Spleen (tissue), 11 donors: ENCODE measurements at regions not wholly inside any gene's neighbourhood (a gene's known extent, or its start where the extent isn't known, plus 50 kb on each side); places are given as distances from the start of the nearest gene placed in this dataset.

ENCODE experiments used
- DNase-seq: peaks from one replicate; pipeline ENCODE4 v3.0.0-alpha.2; 2020
- H3K27ac ChIP-seq, 8 donors: fragments of 200-600 bp; sonication (generic) in 7 of 8; 1 replicate in 4 of 8; 2 replicates in 4 of 8; pipeline versions ENCODE4 v1.5.0 to v1.8.0; 2016 to 2021; ENCODE audit warnings: inconsistent platforms in 4 of 8, mild to moderate bottlenecking in 4 of 8, moderate library complexity in 1 of 8
- H3K27me3 ChIP-seq, 7 donors: fragments of 200-600 bp; sonication (generic) in 6 of 7; replicated peaks in 1 of 7; 1 replicate in 4 of 7; 2 replicates in 3 of 7; pipeline versions ENCODE4 v1.5.0 to v1.8.0; 2016 to 2021; ENCODE audit warnings: inconsistent platforms in 3 of 7, mild to moderate bottlenecking in 1 of 7
- H3K36me3 ChIP-seq, 6 donors: fragments of 200-600 bp; sonication (generic) in 5 of 6; 1 replicate in 4 of 6; 2 replicates in 2 of 6; pipeline versions ENCODE4 v1.5.0 to v1.8.0; 2016 to 2021; ENCODE audit warnings: inconsistent platforms in 2 of 6
- H3K4me1 ChIP-seq, 6 donors: fragments of 200-600 bp; sonication (generic) in 5 of 6; 1 replicate in 3 of 6; 2 replicates in 3 of 6; pipeline versions ENCODE4 v1.5.0 to v1.8.0; 2016 to 2021; ENCODE audit warnings: inconsistent platforms in 3 of 6
- H3K4me3 ChIP-seq, 8 donors: fragments of 200-600 bp; sonication (generic) in 7 of 8; 1 replicate in 4 of 8; 2 replicates in 4 of 8; pipeline versions ENCODE4 v1.5.0 to v1.8.0; 2016 to 2021; ENCODE audit warnings: inconsistent platforms in 4 of 8, mild to moderate bottlenecking in 4 of 8, moderate library complexity in 2 of 8
- H3K9me3 ChIP-seq, 8 donors: fragments of 200-600 bp; sonication (generic) in 7 of 8; 1 replicate in 4 of 8; 2 replicates in 4 of 8; pipeline versions ENCODE4 v1.5.0 to v1.8.0; 2016 to 2021; ENCODE audit warnings: inconsistent platforms in 4 of 8
- CTCF ChIP-seq, 11 experiments: fragments of 200-600 bp in 7 of 11; fragments of 450-650 bp in 4 of 11; sonication (generic) in 4 of 11; IDR thresholded peaks in 8 of 11; conservative IDR thresholded peaks in 3 of 11; 1 replicate in 7 of 11; 2 replicates in 4 of 11; pipeline versions ENCODE4 v1.4.0 to v1.8.0; 2016 to 2021; ENCODE audit warnings: antibody characterized with exemption in 11 of 11, inconsistent platforms in 4 of 11, mild to moderate bottlenecking in 1 of 11
- POLR2A ChIP-seq, 3 donors: fragments of 450-650 bp; IDR thresholded peaks; one replicate each; pipeline ENCODE4 v1.5.1; 2017; ENCODE audit warnings: antibody characterized with exemption in 3 of 3, mild to moderate bottlenecking in 1 of 3
- POLR2AphosphoS5 ChIP-seq, 3 donors: sonication (generic); formaldehyde crosslinking; IDR thresholded peaks; one replicate each; pipeline ENCODE4 v1.5.1; 2017; ENCODE audit warnings: antibody characterized with exemption in 3 of 3
- WGBS, 5 donors: extraction: QIAGEN DNeasy Blood & Tissue Kit in 3 of 5; methylation state at CpG; one replicate each; pipeline versions ENCODE4 v1.1.5 to v1.1.7; 2013 to 2018; 5-methylcytosine and 5-hydroxymethylcytosine counted together
- intact Hi-C: fragments of 100-400 bp; cut with DNase I; formaldehyde crosslinking; loops from one replicate; pipeline ENCODE4 v1.15.0; 2023; ENCODE audit warnings: low total_unique reads
- donor health status: healthy with polysubstance abuse.
- donor health status: DM: no; HTN: no; CAD: no; lungs with moderate emphysema.
- donor health status: DM: no; HTN: no; CAD: no.
- donor health status: Bipolar disorder and iron deficiency.
- donor health status: healthy.
- donor health status: DM: no; HTN: no; CAD: no.
- donor health status: DM: yes; HTN: yes; CAD: no.

DNA sequence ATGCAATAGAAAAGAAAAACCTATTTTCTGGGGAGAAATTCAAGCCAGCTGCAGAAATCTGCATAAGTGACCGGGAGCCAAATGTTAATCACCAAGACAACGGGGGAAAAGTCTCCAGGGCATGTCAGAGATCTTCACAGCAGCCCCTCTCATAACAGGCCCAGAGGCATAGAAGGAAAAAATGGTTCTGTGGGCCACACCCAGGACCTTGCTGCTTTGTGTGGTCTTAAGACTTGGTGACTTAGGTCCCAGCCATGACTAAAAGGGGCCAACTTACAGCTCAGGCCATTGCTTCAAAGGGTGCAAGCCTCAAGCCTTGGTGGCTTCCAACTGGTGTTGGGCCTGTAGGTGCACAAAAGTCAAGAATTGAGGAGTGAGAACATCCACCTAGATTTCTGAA, 2847.6 kb upstream of the PCDH20 start:
- DNase-seq, result no peak
- H3K4me1 ChIP-seq, result no peaks in the 10 kb centered on the region
- peaks cover 0 to 26% (median 15%) of the 10 kb centered on the region in 8 donors for H3K9me3 ChIP-seq
- WGBS, 5 donors, result 53 to 80% (median 60%) methylated on average over 2 of the region's 2 CpGs
- intact Hi-C loops, result no loop called here
- H3K27ac ChIP-seq, result no peak overlapping the region
- TF ChIP-seq POLR2A (IDR thresholded peaks at IDR 0.05), result no peak
- no peak for TF ChIP-seq CTCF (IDR thresholded peaks at IDR 0.05 in 8 of 11, conservative IDR thresholded peaks at IDR 0.05 in 3 of 11)
- TF ChIP-seq POLR2AphosphoS5 (IDR thresholded peaks at IDR 0.05), result no peak
- no peak overlapping the region for H3K4me3 ChIP-seq
- H3K36me3 ChIP-seq, result no peaks in the 10 kb centered on the region
- H3K27me3 ChIP-seq, result no peaks in the 10 kb centered on the region

DNA sequence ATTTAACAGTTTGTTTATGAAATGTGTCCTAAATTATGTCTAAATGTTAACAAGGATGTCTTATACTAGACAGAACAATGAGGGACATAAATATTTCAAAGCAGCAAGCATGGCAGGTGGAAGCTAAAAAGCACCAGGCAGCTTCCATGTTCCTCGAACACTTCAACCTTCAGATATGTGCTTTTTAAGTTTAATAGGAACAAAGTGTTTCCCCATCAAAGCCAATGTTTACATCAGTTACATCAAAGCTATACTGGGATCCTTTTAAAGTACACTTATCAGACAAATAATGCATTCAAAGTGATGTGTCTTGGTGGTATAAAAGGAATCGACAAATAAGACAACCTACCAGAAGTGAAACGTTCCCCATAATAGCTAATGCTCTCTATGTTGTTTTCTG, 2841.1 kb upstream of the PCDH20 start:
- Histone ChIP-seq H3K9me3 (peaks cover 0 to 12% (median 3%) of the 10 kb centered on the region in 8 donors), H3K27ac (no peak overlapping the region), H3K4me1 (no peaks in the 10 kb centered on the region), H3K27me3 (no peaks in the 10 kb centered on the region), H3K36me3 (no peaks in the 10 kb centered on the region), H3K4me3 (no peak overlapping the region)
- intact Hi-C loops, result no loop called here
- 61 to 76% (median 70%) methylated on average over 3 of the region's 3 CpGs for WGBS, 5 donors
- TF ChIP-seq CTCF (IDR thresholded peaks at IDR 0.05 in 8 of 11, conservative IDR thresholded peaks at IDR 0.05 in 3 of 11), result no peak
- no peak for TF ChIP-seq POLR2A (IDR thresholded peaks at IDR 0.05)
- TF ChIP-seq POLR2AphosphoS5 (IDR thresholded peaks at IDR 0.05), result no peak
- DNase-seq, result no peak

DNA sequence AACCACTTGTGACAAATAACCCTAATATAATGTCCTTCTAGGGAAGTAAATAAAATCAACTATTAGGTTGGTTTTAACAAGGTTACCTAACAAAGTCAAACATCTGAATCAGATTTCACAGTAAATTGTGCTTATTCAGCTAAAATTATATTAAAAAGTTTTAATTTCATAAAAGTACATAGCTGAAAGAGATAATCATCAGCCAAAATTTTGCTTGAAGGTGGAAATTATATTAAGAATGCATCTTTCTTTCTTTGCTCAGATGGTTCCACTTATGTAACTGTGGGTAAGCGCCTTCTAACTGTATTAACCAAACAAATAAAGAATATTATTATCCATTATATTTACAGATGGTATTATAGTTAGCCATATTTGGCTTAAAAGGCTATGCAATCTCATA, 2840.3 kb upstream of the PCDH20 start:
- Histone ChIP-seq H3K27ac (no peak overlapping the region), H3K4me1 (no peaks in the 10 kb centered on the region), H3K4me3 (no peak overlapping the region), H3K27me3 (no peaks in the 10 kb centered on the region), H3K36me3 (no peaks in the 10 kb centered on the region), H3K9me3 (peaks cover 0 to 20% (median 10%) of the 10 kb centered on the region in 8 donors)
- no peak for DNase-seq
- TF ChIP-seq POLR2A (IDR thresholded peaks at IDR 0.05) (no peak), POLR2AphosphoS5 (IDR thresholded peaks at IDR 0.05) (no peak), CTCF (IDR thresholded peaks at IDR 0.05 in 8 of 11, conservative IDR thresholded peaks at IDR 0.05 in 3 of 11) (no peak)
- 76 to 94% (median 86%) methylated on average over 1 of the region's 1 CpG for WGBS, 5 donors
- intact Hi-C loops, result no loop called here

DNA sequence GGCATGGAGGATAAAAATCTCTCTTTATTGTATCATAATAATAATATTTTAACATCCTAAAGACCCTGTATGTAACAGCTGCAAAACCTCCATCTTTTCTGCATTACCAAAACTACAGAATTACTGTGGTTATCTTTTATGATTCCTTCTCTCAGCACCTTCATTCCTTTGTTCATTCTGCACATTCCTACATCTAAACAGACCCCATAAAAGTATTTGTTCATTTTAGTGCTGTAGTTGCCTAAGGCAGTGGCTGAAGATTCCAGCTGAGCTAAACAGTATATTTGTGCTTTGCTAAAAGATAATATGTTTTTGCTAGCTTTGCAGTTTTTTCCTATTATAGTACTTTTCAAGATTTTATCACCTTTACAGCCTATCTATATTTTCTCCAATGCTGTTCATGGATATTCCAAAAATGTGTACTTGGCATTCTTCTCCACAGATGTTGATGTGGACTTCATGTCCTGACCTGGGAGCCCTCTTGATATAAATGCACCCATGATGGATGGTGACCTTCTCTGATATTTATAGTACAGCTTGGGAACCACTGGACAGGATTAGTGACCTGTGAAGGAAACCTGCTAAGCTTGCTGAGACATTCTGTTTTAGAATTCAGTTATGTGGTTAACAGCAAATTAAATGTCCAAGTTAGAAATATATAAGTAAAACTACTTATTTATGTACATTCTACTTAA, 2832.9 kb upstream of the PCDH20 start:
- no peak overlapping the region for H3K4me3 ChIP-seq
- DNase-seq, result no peak
- no peaks in the 10 kb centered on the region for H3K4me1 ChIP-seq
- no peak overlapping the region for H3K27ac ChIP-seq
- no peak for TF ChIP-seq CTCF (IDR thresholded peaks at IDR 0.05 in 8 of 11, conservative IDR thresholded peaks at IDR 0.05 in 3 of 11)
- no peak for TF ChIP-seq POLR2AphosphoS5 (IDR thresholded peaks at IDR 0.05)
- TF ChIP-seq POLR2A (IDR thresholded peaks at IDR 0.05), result no peak
- intact Hi-C loops, result no loop called here
- H3K36me3 ChIP-seq, result no peaks in the 10 kb centered on the region
- H3K27me3 ChIP-seq, result no peaks in the 10 kb centered on the region
- H3K9me3 ChIP-seq, result peaks cover 0 to 33% (median 15%) of the 10 kb centered on the region in 8 donors
